ENCODE measurements at regions not wholly inside any gene's neighbourhood (a gene's known extent, or its start where the extent isn't known, plus 50 kb on each side); places are given as distances from the start of the nearest gene placed in this dataset.
"Not testable (repeated sequence)": the region's sequence is repeated elsewhere in the genome, so short reads cannot be mapped to it uniquely, and the experiment has no call there.

DNA sequence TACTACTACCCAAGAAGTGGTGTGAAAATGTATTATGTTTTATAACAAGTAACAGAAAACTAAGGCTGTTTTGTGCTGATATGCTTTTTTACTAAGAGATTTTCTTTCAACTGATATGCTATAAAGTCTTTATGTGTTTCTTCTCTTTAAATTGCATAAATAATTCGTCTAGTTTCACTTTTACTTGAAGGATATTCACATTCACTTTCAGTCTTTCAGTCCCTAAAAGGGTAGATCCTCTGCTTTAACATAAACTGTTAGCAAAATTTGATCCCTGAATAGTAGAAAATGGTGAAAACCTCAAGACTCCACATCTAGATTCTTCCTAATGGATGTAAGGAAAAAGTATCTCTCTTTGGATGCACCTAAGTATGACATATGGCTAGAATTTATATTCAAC is 69.0 kb upstream of the FST start:
- no peak overlapping the region for H2BK5ac ChIP-seq (ENCODE audit: low read depth, low read length, poor library complexity)
- H3K14ac ChIP-seq (ENCODE audit: low read length), result no peak overlapping the region
- H2AK5ac ChIP-seq (ENCODE audit: low read length), result no peak overlapping the region
- no peak overlapping the region for H4K91ac ChIP-seq (ENCODE audit: low read depth, low read length)
- no peaks in the 10 kb centered on the region for H3K27me3 ChIP-seq (ENCODE audit: insufficient read depth, low read length)
- H4K12ac ChIP-seq (ENCODE audit: low read depth, low read length), result no peak overlapping the region
- H3K9ac ChIP-seq (ENCODE audit: low read length), result no peak overlapping the region
- no peak overlapping the region for H3K4me2 ChIP-seq (ENCODE audit: low read length)
- no peak overlapping the region for H3K4ac ChIP-seq (ENCODE audit: low read depth, low read length)
- H3K79me2 ChIP-seq (ENCODE audit: control insufficient read depth, insufficient read depth, low read length, poor library complexity), result no peaks in the 10 kb centered on the region
- no peak overlapping the region for H2AFZ ChIP-seq (ENCODE audit: insufficient read depth, low read length, poor library complexity)
- H3K36me3 ChIP-seq (ENCODE audit: control insufficient read depth in 1 of 2, insufficient read depth in 2 of 2, low read length in 2 of 2), result no peaks in the 10 kb centered on the region
- H3K79me1 ChIP-seq (ENCODE audit: low read length), result no peaks in the 10 kb centered on the region
- H3K27ac ChIP-seq (ENCODE audit: low read depth, low read length), result no peak overlapping the region
- H3K18ac ChIP-seq (ENCODE audit: low read length), result no peak overlapping the region
- no peak overlapping the region for H2BK12ac ChIP-seq (ENCODE audit: low read length)
- H4K8ac ChIP-seq (ENCODE audit: low read depth, low read length), result no peak overlapping the region
- H3K23ac ChIP-seq (ENCODE audit: low read length), result no peak overlapping the region
- H3K4me3 ChIP-seq (ENCODE audit: low read depth, low read length), result no peak overlapping the region
- H2BK120ac ChIP-seq (ENCODE audit: insufficient read depth, low read length, poor library complexity), result no peak overlapping the region
- H3K9me3 ChIP-seq (ENCODE audit: insufficient read depth, low read depth, low read length), result peaks cover 2% of the 10 kb centered on the region
- DNase-seq, result no peak
- no CpG with 5 or more reads among the region's 1 CpG for WGBS (ENCODE audit: extremely low coverage, insufficient coverage, insufficient read length)
- no peaks in the 10 kb centered on the region for H3K4me1 ChIP-seq (ENCODE audit: control insufficient read depth in 1 of 2, insufficient read depth in 2 of 2, low read length in 2 of 2)

DNA sequence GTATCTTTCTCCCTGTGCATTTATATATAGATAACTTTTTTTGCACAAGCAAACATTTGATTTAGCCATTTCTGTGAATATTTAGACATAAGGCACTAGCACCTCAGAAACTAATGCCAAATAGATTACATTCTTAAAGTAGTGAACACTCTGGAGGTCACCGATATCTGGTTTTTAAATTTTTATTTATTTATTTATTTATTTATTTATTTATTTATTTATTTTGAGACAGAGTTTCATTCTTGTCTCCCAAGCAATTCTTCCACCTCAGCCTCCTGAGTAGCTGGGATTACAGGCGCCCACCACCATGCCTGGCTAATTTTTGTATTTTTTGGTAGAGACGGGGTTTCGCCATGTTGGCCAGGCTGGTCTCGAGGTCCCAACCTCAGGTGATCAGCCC is 67.9 kb upstream of the FST start:
- H3K4me2 ChIP-seq (ENCODE audit: low read length); H2BK12ac ChIP-seq (ENCODE audit: low read length); H2BK120ac ChIP-seq (ENCODE audit: insufficient read depth, low read length, poor library complexity); H3K9me3 ChIP-seq (ENCODE audit: insufficient read depth, low read depth, low read length); H3K79me1 ChIP-seq (ENCODE audit: low read length); H3K79me2 ChIP-seq (ENCODE audit: control insufficient read depth, insufficient read depth, low read length, poor library complexity); H3K4me1 ChIP-seq (ENCODE audit: control insufficient read depth in 1 of 2, insufficient read depth in 2 of 2, low read length in 2 of 2); H3K4ac ChIP-seq (ENCODE audit: low read depth, low read length); H3K9ac ChIP-seq (ENCODE audit: low read length); DNase-seq; H4K91ac ChIP-seq (ENCODE audit: low read depth, low read length); H3K27me3 ChIP-seq (ENCODE audit: insufficient read depth, low read length); H3K36me3 ChIP-seq (ENCODE audit: control insufficient read depth in 1 of 2, insufficient read depth in 2 of 2, low read length in 2 of 2); H3K18ac ChIP-seq (ENCODE audit: low read length); H4K12ac ChIP-seq (ENCODE audit: low read depth, low read length); H2BK5ac ChIP-seq (ENCODE audit: low read depth, low read length, poor library complexity); H3K27ac ChIP-seq (ENCODE audit: low read depth, low read length); H2AK5ac ChIP-seq (ENCODE audit: low read length); H3K14ac ChIP-seq (ENCODE audit: low read length); H3K23ac ChIP-seq (ENCODE audit: low read length); H3K4me3 ChIP-seq (ENCODE audit: low read depth, low read length); H4K8ac ChIP-seq (ENCODE audit: low read depth, low read length); H2AFZ ChIP-seq (ENCODE audit: insufficient read depth, low read length, poor library complexity): not testable (repeated sequence)
- no CpG with 5 or more reads among the region's 5 CpGs for WGBS (ENCODE audit: extremely low coverage, insufficient coverage, insufficient read length)

DNA sequence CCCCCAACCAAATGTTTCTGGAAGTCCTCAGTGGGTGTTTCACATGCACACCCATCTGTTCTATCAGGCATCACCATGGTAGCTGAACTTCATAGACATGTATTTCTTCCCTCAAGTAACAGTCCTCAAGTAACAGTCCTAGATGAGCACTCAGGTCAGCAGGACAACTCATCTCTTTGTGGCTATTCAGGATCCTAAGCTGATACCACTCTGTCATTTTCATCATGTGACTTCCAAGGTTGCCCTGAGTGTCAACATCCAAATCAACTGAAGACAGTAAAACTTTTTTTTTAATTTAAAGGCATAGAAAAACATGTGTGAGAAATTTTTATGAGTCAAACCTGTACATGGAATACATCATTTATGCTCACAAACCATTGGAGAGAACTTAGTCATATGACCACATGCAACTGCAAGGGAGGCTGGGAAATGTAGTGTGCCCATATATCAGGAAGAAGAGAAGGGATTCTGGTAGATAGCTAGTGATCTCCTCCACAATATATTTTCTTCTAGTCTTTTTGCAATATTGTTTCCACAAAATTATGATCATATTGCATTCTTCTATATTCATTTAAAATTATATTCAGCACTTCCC is 64.2 kb upstream of the FST start:
- Histone ChIP-seq H3K79me2 (ENCODE audit: control insufficient read depth, insufficient read depth, low read length, poor library complexity) (no peaks in the 10 kb centered on the region), H2AK5ac (ENCODE audit: low read length) (no peak overlapping the region), H4K12ac (ENCODE audit: low read depth, low read length) (no peak overlapping the region), H3K9me3 (ENCODE audit: insufficient read depth, low read depth, low read length) (peaks cover 2% of the 10 kb centered on the region), H3K79me1 (ENCODE audit: low read length) (no peaks in the 10 kb centered on the region), H3K4ac (ENCODE audit: low read depth, low read length) (no peak overlapping the region), H3K27ac (ENCODE audit: low read depth, low read length) (no peak overlapping the region), H3K36me3 (ENCODE audit: control insufficient read depth in 1 of 2, insufficient read depth in 2 of 2, low read length in 2 of 2) (no peaks in the 10 kb centered on the region), H3K14ac (ENCODE audit: low read length) (no peak overlapping the region), H2BK12ac (ENCODE audit: low read length) (no peak overlapping the region), H4K8ac (ENCODE audit: low read depth, low read length) (no peak overlapping the region), H3K4me3 (ENCODE audit: low read depth, low read length) (no peak overlapping the region), H2BK120ac (ENCODE audit: insufficient read depth, low read length, poor library complexity) (no peak overlapping the region), H3K9ac (ENCODE audit: low read length) (no peak overlapping the region), H2BK5ac (ENCODE audit: low read depth, low read length, poor library complexity) (no peak overlapping the region), H3K4me1 (ENCODE audit: control insufficient read depth in 1 of 2, insufficient read depth in 2 of 2, low read length in 2 of 2) (no peaks in the 10 kb centered on the region), H3K23ac (ENCODE audit: low read length) (no peak overlapping the region), H4K91ac (ENCODE audit: low read depth, low read length) (no peak overlapping the region), H3K4me2 (ENCODE audit: low read length) (no peak overlapping the region), H3K18ac (ENCODE audit: low read length) (no peak overlapping the region), H3K27me3 (ENCODE audit: insufficient read depth, low read length) (no peaks in the 10 kb centered on the region), H2AFZ (ENCODE audit: insufficient read depth, low read length, poor library complexity) (no peak overlapping the region)
- DNase-seq, result no peak

DNA sequence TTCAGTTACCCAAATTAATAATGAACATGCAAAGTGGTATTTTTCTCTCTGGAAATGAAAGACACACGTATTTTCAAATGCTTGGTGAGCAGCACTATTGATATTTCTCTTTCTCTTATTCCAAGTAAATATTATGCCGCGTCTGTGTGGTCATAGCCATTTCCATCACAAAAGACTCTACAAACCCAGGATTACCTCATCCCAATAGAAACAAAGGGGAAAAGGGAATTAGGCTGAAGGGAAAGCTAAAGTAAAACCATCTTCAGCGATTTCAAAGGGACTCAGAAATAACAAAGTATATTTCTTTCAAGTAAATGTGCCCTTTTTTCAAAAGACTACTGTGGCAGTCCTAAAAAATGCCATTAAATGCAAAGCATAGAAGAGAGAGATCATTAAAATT is 62.0 kb upstream of the FST start:
- WGBS (ENCODE audit: extremely low coverage, insufficient coverage, insufficient read length), result no CpG with 5 or more reads among the region's 4 CpGs
- Histone ChIP-seq H4K8ac (ENCODE audit: low read depth, low read length) (no peak overlapping the region), H3K4ac (ENCODE audit: low read depth, low read length) (no peak overlapping the region), H3K4me1 (ENCODE audit: control insufficient read depth in 1 of 2, insufficient read depth in 2 of 2, low read length in 2 of 2) (no peaks in the 10 kb centered on the region), H3K9ac (ENCODE audit: low read length) (no peak overlapping the region), H3K9me3 (ENCODE audit: insufficient read depth, low read depth, low read length) (no peaks in the 10 kb centered on the region), H3K14ac (ENCODE audit: low read length) (no peak overlapping the region), H2AFZ (ENCODE audit: insufficient read depth, low read length, poor library complexity) (no peak overlapping the region), H3K4me2 (ENCODE audit: low read length) (no peak overlapping the region), H2AK5ac (ENCODE audit: low read length) (no peak overlapping the region), H3K18ac (ENCODE audit: low read length) (no peak overlapping the region), H3K79me1 (ENCODE audit: low read length) (no peaks in the 10 kb centered on the region), H2BK5ac (ENCODE audit: low read depth, low read length, poor library complexity) (no peak overlapping the region), H3K79me2 (ENCODE audit: control insufficient read depth, insufficient read depth, low read length, poor library complexity) (no peaks in the 10 kb centered on the region), H4K12ac (ENCODE audit: low read depth, low read length) (no peak overlapping the region), H3K27ac (ENCODE audit: low read depth, low read length) (no peak overlapping the region), H2BK12ac (ENCODE audit: low read length) (no peak overlapping the region), H3K36me3 (ENCODE audit: control insufficient read depth in 1 of 2, insufficient read depth in 2 of 2, low read length in 2 of 2) (no peaks in the 10 kb centered on the region), H3K27me3 (ENCODE audit: insufficient read depth, low read length) (no peaks in the 10 kb centered on the region), H3K23ac (ENCODE audit: low read length) (no peak overlapping the region), H2BK120ac (ENCODE audit: insufficient read depth, low read length, poor library complexity) (no peak overlapping the region), H4K91ac (ENCODE audit: low read depth, low read length) (no peak overlapping the region), H3K4me3 (ENCODE audit: low read depth, low read length) (no peak overlapping the region)
- DNase-seq, result no peak

All from trophoblast cell (in vitro differentiated cells and primary cell).